IPS-NIHi11 (cell line): ENCODE measurements at regions not wholly inside any gene's neighbourhood (a gene's known extent, or its start where the extent isn't known, plus 50 kb on each side); places are given as distances from the start of the nearest gene placed in this dataset.
"Not testable (repeated sequence)": the region's sequence is repeated elsewhere in the genome, so short reads cannot be mapped to it uniquely, and the experiment has no call there.

Experiments used
- DNase-seq: peaks from one replicate; pipeline ENCODE4 v3.0.0; 2012; ENCODE audit warnings: mixed read lengths, low spot score

GRCh38 chr4:116020141-116020722 lies 906.8 kb upstream of the NDST4 start:
- DNase-seq = no peak

GRCh38 chr4:116018831-116019230 lies 905.4 kb upstream of the NDST4 start:
- DNase-seq = no peak

- no peak for DNase-seq
These were observed 902.8 kb upstream of the NDST4 start for GRCh38 chr4:116016201-116016600.

- DNase-seq = no peak
These were observed 902.1 kb upstream of the NDST4 start for GRCh38 chr4:116015549-116015948.

- DNase-seq = no peak
These were observed 901.6 kb upstream of the NDST4 start for GRCh38 chr4:116015062-116015461.

GRCh38 chr4:116010923-116011322 lies 897.5 kb upstream of the NDST4 start:
- DNase-seq = no peak

GRCh38 chr4:116005806-116006088 lies 892.3 kb upstream of the NDST4 start:
- DNase-seq = no peak

- no peak for DNase-seq
These were observed 891.8 kb upstream of the NDST4 start for GRCh38 chr4:116005037-116005805.

GRCh38 chr4:116001291-116001690 lies 887.9 kb upstream of the NDST4 start:
- no peak for DNase-seq

- DNase-seq = no peak
These were observed 873.2 kb upstream of the NDST4 start for GRCh38 chr4:115986573-115986972.

- DNase-seq = not testable (repeated sequence)
These were observed 862.1 kb upstream of the NDST4 start for GRCh38 chr4:115975421-115976001.

- DNase-seq = peak; percentile 6
These were observed 860.3 kb upstream of the NDST4 start for GRCh38 chr4:115973768-115974167.

- DNase-seq = peak; percentile 8
These were observed 859.5 kb upstream of the NDST4 start for GRCh38 chr4:115972967-115973366.

GRCh38 chr4:115970859-115971258 lies 857.4 kb upstream of the NDST4 start:
- no peak for DNase-seq

GRCh38 chr4:115969756-115970155 lies 856.3 kb upstream of the NDST4 start:
- no peak for DNase-seq

GRCh38 chr4:115965588-115965987 lies 852.2 kb upstream of the NDST4 start:
- no peak for DNase-seq

- DNase-seq = not testable (repeated sequence)
These were observed 842.8 kb upstream of the NDST4 start for GRCh38 chr4:115956054-115956796.

GRCh38 chr4:115950806-115951205 lies 837.4 kb upstream of the NDST4 start:
- DNase-seq = no peak

GRCh38 chr4:115949974-115950743 lies 836.7 kb upstream of the NDST4 start:
- DNase-seq = not testable (repeated sequence)

- no peak for DNase-seq
These were observed 831.6 kb upstream of the NDST4 start for GRCh38 chr4:115945026-115945425.

- no peak for DNase-seq
These were observed 830.9 kb upstream of the NDST4 start for GRCh38 chr4:115944146-115944905.
